BLaER1 treated with 17β-estradiol and CSF1 and Interleukin-3, amounts not matched to agents 10 nM and 100 nM (cell line): ENCODE measurements at regions not wholly inside any gene's neighbourhood (a gene's known extent, or its start where the extent isn't known, plus 50 kb on each side); places are given as distances from the start of the nearest gene placed in this dataset.

Experiments
- H3K27ac ChIP-seq, 11 experiments: shearing (Covaris generic); formaldehyde crosslinking; 2 replicates each; pipeline ENCODE4 v1.8.1; 2022
- H3K27me3 ChIP-seq, 11 experiments: shearing (Covaris generic); formaldehyde crosslinking; 2 replicates each; pipeline ENCODE4 v1.8.1; 2022
- H3K36me3 ChIP-seq, 11 experiments: shearing (Covaris generic); formaldehyde crosslinking; 2 replicates each; pipeline ENCODE4 v1.8.1; 2022
- H3K4me1 ChIP-seq, 10 experiments: shearing (Covaris generic); formaldehyde crosslinking; 2 replicates each; pipeline ENCODE4 v1.8.1; 2022
- H3K4me2 ChIP-seq, 11 experiments: shearing (Covaris generic); formaldehyde crosslinking; 2 replicates each; pipeline ENCODE4 v1.8.1; 2022
- H3K4me3 ChIP-seq, 10 experiments: shearing (Covaris generic); formaldehyde crosslinking; 2 replicates each; pipeline ENCODE4 v1.8.1; 2022
- H3K9ac ChIP-seq, 11 experiments: shearing (Covaris generic); formaldehyde crosslinking; 2 replicates each; pipeline ENCODE4 v1.8.1; 2022
- H3K9me3 ChIP-seq, 11 experiments: shearing (Covaris generic); formaldehyde crosslinking; replicated peaks in 1 of 11; 2 replicates each; pipeline ENCODE4 v1.8.1; 2022
- H4K20me1 ChIP-seq, 11 experiments: shearing (Covaris generic); formaldehyde crosslinking; 2 replicates each; pipeline ENCODE4 v1.8.1; 2022
- Cebpa-rat ChIP-seq, 11 experiments: shearing (Covaris generic); IDR thresholded peaks; 2 replicates each; pipeline ENCODE4 v1.8.1; 2022

DNA sequence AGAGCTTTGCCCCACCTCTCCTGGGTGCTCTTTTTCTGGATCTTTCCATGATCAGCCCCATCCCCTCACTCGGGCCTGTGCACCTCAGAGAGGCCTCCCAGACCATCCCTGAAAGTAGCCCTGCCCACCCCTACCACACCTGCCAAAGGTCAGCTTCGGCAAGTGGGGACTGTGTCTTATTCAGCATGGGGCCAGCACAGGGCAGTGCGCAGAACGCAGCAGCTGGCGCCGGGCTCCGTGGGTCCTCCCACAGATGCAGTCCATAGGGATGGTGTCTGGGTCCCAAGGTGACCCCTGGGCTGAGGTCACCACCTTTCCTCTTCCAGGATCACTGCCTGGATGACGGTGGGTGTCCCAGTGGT, 79.4 kb downstream of the CEBPB start:
- TF ChIP-seq Cebpa-rat (IDR thresholded peaks at IDR 0.05): no peak
- Histone ChIP-seq H3K4me1 (peaks cover 43 to 100% (median 88%) of the 10 kb centered on the region in 10 experiments), H3K4me2 (peak overlapping the region; percentile 82 to 97 (median 93)), H3K9ac (peak overlapping the region in 10 of 11 experiments; percentile 2 to 70 (median 40); a peak in 7 of 22 replicates), H3K36me3 (no peaks in the 10 kb centered on the region), H3K27ac (peak overlapping the region in 10 of 11 experiments; percentile 7 to 89 (median 58); a peak in 16 of 22 replicates), H3K27me3 (peaks cover 0 to 14% (median 0%) of the 10 kb centered on the region in 11 experiments; a peak in 3 of 22 replicates), H3K9me3 (no peaks in the 10 kb centered on the region), H4K20me1 (0 out of 22 replicates have a peak, but pooled peaks cover 0 to 3% (median 0%) of the 10 kb centered on the region in 11 experiments), H3K4me3 (peak overlapping the region in 6 of 10 experiments; percentile 3 to 55 (median 34); a peak in 12 of 20 replicates)

GRCh38 chr20:50270569-50270968, 79.9 kb downstream of the CEBPB start:
- peaks cover 0 to 14% (median 0%) of the 10 kb centered on the region in 11 experiments; a peak in 3 of 22 replicates for H3K27me3 ChIP-seq
- H3K4me2 ChIP-seq: peak overlapping the region; percentile 82 to 97 (median 93)
- peak overlapping the region in 10 of 11 experiments; percentile 2 to 70 (median 40); a peak in 15 of 22 replicates for H3K9ac ChIP-seq
- 0 out of 22 replicates have a peak, but pooled peaks cover 0 to 3% (median 0%) of the 10 kb centered on the region in 11 experiments for H4K20me1 ChIP-seq
- peak overlapping the region in 9 of 10 experiments; percentile 3 to 55 (median 28); a peak in 13 of 20 replicates for H3K4me3 ChIP-seq
- no peaks in the 10 kb centered on the region for H3K9me3 ChIP-seq
- peak overlapping the region; percentile 7 to 89 (median 56); a peak in 16 of 22 replicates for H3K27ac ChIP-seq
- no peaks in the 10 kb centered on the region for H3K36me3 ChIP-seq
- peaks cover 45 to 100% (median 90%) of the 10 kb centered on the region in 10 experiments for H3K4me1 ChIP-seq
- no peak for TF ChIP-seq Cebpa-rat (IDR thresholded peaks at IDR 0.05)

- TF ChIP-seq Cebpa-rat (IDR thresholded peaks at IDR 0.05): no peak
- Histone ChIP-seq H3K27ac (peak overlapping the region in 8 of 11 experiments; percentile 25 to 89 (median 60); a peak in 14 of 22 replicates), H3K9ac (peak overlapping the region in 9 of 11 experiments; percentile 2 to 70 (median 40); a peak in 12 of 22 replicates), H3K4me2 (peak overlapping the region; percentile 82 to 97 (median 93)), H3K27me3 (peaks cover 0 to 17% (median 0%) of the 10 kb centered on the region in 11 experiments; a peak in 3 of 22 replicates), H3K9me3 (no peaks in the 10 kb centered on the region), H3K4me1 (peaks cover 45 to 100% (median 92%) of the 10 kb centered on the region in 10 experiments), H3K36me3 (no peaks in the 10 kb centered on the region), H4K20me1 (0 out of 22 replicates have a peak, but pooled peaks cover 0 to 3% (median 0%) of the 10 kb centered on the region in 11 experiments), H3K4me3 (peak overlapping the region in 9 of 10 experiments; percentile 3 to 55 (median 28); a peak in 10 of 20 replicates)
Observed at GRCh38 chr20:50271176-50271575, 80.5 kb downstream of the CEBPB start.

DNA sequence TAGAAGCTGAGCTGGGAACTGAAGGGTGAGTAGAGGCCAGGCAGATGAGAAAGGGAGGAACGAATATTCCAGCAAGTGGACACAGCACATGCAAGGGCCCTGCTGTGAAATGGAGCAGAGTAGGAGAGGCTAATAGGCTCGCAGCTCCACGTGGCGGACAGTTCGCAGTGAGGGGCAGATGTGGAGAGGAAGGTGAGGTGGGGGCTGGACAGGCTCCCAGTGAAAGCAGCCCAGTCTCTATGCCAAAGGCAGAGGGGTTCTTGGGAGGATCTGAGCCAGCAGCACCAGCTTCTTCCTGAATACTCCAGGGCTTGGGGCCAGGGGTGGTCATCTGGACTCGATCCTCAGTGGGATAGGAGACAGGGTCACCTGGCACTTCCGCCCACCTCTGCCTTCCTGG, 81.0 kb downstream of the CEBPB start:
- peaks cover 45 to 100% (median 94%) of the 10 kb centered on the region in 10 experiments for H3K4me1 ChIP-seq
- H3K9ac ChIP-seq: peak overlapping the region in 7 of 11 experiments; percentile 2 to 70 (median 58); a peak in 7 of 22 replicates
- H3K4me2 ChIP-seq: peak overlapping the region; percentile 82 to 97 (median 93)
- no peaks in the 10 kb centered on the region for H3K9me3 ChIP-seq
- peaks cover 0 to 17% (median 0%) of the 10 kb centered on the region in 11 experiments; a peak in 3 of 22 replicates for H3K27me3 ChIP-seq
- no peaks in the 10 kb centered on the region for H3K36me3 ChIP-seq
- 0 out of 22 replicates have a peak, but pooled peaks cover 0 to 3% (median 0%) of the 10 kb centered on the region in 11 experiments for H4K20me1 ChIP-seq
- peak overlapping the region in 2 of 10 experiments; percentile 37 to 55; a peak in 2 of 20 replicates for H3K4me3 ChIP-seq
- H3K27ac ChIP-seq: peak overlapping the region in 8 of 11 experiments; percentile 5 to 89 (median 60); a peak in 13 of 22 replicates
- TF ChIP-seq Cebpa-rat (IDR thresholded peaks at IDR 0.05): no peak

GRCh38 chr20:50272030-50272723, 81.5 kb downstream of the CEBPB start:
- Histone ChIP-seq H3K9me3 (no peaks in the 10 kb centered on the region), H3K27ac (peak overlapping the region in 7 of 11 experiments; percentile 5 to 89 (median 75); a peak in 10 of 22 replicates), H3K4me3 (no peak overlapping the region; a peak in 2 of 20 replicates), H3K36me3 (no peaks in the 10 kb centered on the region), H3K27me3 (peaks cover 0 to 17% (median 0%) of the 10 kb centered on the region in 11 experiments; a peak in 3 of 22 replicates), H3K4me1 (peaks cover 45 to 100% (median 91%) of the 10 kb centered on the region in 10 experiments), H4K20me1 (0 out of 22 replicates have a peak, but pooled peaks cover 0 to 3% (median 0%) of the 10 kb centered on the region in 11 experiments), H3K9ac (peak overlapping the region in 4 of 11 experiments; percentile 58 to 70 (median 60); a peak in 5 of 22 replicates), H3K4me2 (peak overlapping the region; percentile 82 to 97 (median 93))
- TF ChIP-seq Cebpa-rat (IDR thresholded peaks at IDR 0.05): no peak

GRCh38 chr20:50272724-50273446, 82.3 kb downstream of the CEBPB start:
- peaks cover 0 to 17% (median 0%) of the 10 kb centered on the region in 11 experiments; a peak in 3 of 22 replicates for H3K27me3 ChIP-seq
- peak overlapping the region; percentile 82 to 97 (median 93) for H3K4me2 ChIP-seq

GRCh38 chr20:50273601-50274491, 83.2 kb downstream of the CEBPB start:
- Histone ChIP-seq H3K4me3 (no peak overlapping the region), H3K27me3 (peaks cover 0 to 17% (median 0%) of the 10 kb centered on the region in 11 experiments; a peak in 3 of 22 replicates), H3K9me3 (no peaks in the 10 kb centered on the region), H3K27ac (peak overlapping the region in 7 of 11 experiments; percentile 8 to 89 (median 75); a peak in 13 of 22 replicates), H3K36me3 (no peaks in the 10 kb centered on the region), H3K4me1 (peaks cover 45 to 100% (median 89%) of the 10 kb centered on the region in 10 experiments), H3K4me2 (peak overlapping the region; percentile 82 to 97 (median 93); a peak in 21 of 22 replicates), H3K9ac (peak overlapping the region in 7 of 11 experiments; percentile 21 to 70 (median 58); a peak in 11 of 22 replicates), H4K20me1 (0 out of 22 replicates have a peak, but pooled peaks cover 0 to 3% (median 0%) of the 10 kb centered on the region in 11 experiments)
- no peak for TF ChIP-seq Cebpa-rat (IDR thresholded peaks at IDR 0.05)

More at GRCh38 chr20:50272724-50273446, 82.3 kb downstream of the CEBPB start:
- Histone ChIP-seq H3K4me1 (peaks cover 45 to 100% (median 88%) of the 10 kb centered on the region in 10 experiments), H3K9me3 (no peaks in the 10 kb centered on the region), H3K36me3 (no peaks in the 10 kb centered on the region), H3K9ac (peak overlapping the region in 7 of 11 experiments; percentile 21 to 70 (median 58); a peak in 9 of 22 replicates), H3K4me3 (no peak overlapping the region), H4K20me1 (0 out of 22 replicates have a peak, but pooled peaks cover 0 to 3% (median 0%) of the 10 kb centered on the region in 11 experiments), H3K27ac (peak overlapping the region in 7 of 11 experiments; percentile 8 to 89 (median 75); a peak in 11 of 22 replicates)
- no peak for TF ChIP-seq Cebpa-rat (IDR thresholded peaks at IDR 0.05)
